Chondrocyte (in vitro differentiated cells): ENCODE measurements at regions not wholly inside any gene's neighbourhood (a gene's known extent, or its start where the extent isn't known, plus 50 kb on each side); places are given as distances from the start of the nearest gene placed in this dataset.

Source experiments
- DNase-seq: peaks from one replicate; pipeline ENCODE4 v3.0.0; 2021; ENCODE audit warnings: mixed read lengths, low spot score
- H3K27ac Mint-ChIP-seq: one replicate; pipeline ENCODE4 v1.8.0; 2021; ENCODE audit warnings: mild to moderate bottlenecking, moderate library complexity, mixed read lengths; ENCODE audit not compliant: unreplicated experiment
- H3K27me3 Mint-ChIP-seq: 2 replicates; pipeline ENCODE4 v1.8.0; 2021; ENCODE audit warnings: low read depth, mixed read lengths
- H3K36me3 Mint-ChIP-seq: 2 replicates; pipeline ENCODE4 v1.8.0; 2021; ENCODE audit warnings: low read depth, mixed read lengths
- H3K4me1 Mint-ChIP-seq: 2 replicates; pipeline ENCODE4 v1.8.0; 2021; ENCODE audit warnings: low read depth, mild to moderate bottlenecking, mixed read lengths
- H3K4me3 Mint-ChIP-seq: one replicate; pipeline ENCODE4 v1.8.0; 2021; ENCODE audit warnings: mild to moderate bottlenecking, moderate library complexity, mixed read lengths; ENCODE audit not compliant: unreplicated experiment
- H3K9me3 Mint-ChIP-seq: 2 replicates; pipeline ENCODE4 v1.8.0; 2021; ENCODE audit warnings: low read depth, mixed read lengths
- CTCF ChIP-seq: fragments of 200-600 bp; sonication (generic); IDR thresholded peaks from 2 replicates; pipeline ENCODE4 v1.5.0; 2021; ENCODE audit warnings: antibody characterized with exemption, mild to moderate bottlenecking, moderate library complexity

- Mint-ChIP-seq H3K4me3 (no peak overlapping the region), H3K27me3 (no peaks in the 10 kb centered on the region), H3K4me1 (no peaks in the 10 kb centered on the region), H3K9me3 (no peaks in the 10 kb centered on the region), H3K36me3 (no peaks in the 10 kb centered on the region), H3K27ac (no peak overlapping the region)
- no peak for TF ChIP-seq CTCF
- DNase-seq = no peak
Observed at GRCh38 chr5:124034963-124035362, 523.0 kb downstream of the CSNK1G3 start.

DNA sequence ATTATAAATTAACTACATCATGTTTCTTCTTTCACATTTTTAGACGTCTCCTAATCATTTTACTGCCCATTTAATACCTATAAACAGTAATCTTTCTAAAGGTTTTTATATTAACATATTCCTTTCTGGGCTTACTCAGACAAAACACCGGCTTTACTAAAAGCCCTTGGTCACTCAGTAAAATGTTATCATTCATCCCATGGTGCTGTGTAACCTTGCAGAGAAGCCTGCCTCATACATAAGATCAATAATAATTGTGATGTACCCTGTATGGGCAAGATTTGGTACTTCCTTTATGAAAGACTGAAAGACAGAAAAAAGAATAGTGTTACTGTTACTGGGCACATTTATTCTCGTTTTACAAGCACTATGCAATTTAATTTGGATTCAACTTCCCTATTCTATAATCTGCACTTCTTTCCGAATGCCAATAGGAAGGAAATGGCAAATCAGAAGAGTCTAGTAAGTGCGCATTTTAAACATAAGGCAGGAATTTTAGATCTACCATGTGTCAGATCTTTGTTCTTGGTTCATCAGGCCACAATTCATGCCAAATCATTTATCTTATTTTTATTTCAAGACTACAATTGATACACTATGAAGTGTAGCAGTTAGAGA lies 522.2 kb downstream of the CSNK1G3 start:
- no peak overlapping the region for H3K27ac Mint-ChIP-seq
- no peak for TF ChIP-seq CTCF
- no peaks in the 10 kb centered on the region for H3K27me3 Mint-ChIP-seq
- H3K4me3 Mint-ChIP-seq = no peak overlapping the region
- no peaks in the 10 kb centered on the region for H3K4me1 Mint-ChIP-seq
- no peaks in the 10 kb centered on the region for H3K9me3 Mint-ChIP-seq
- no peak for DNase-seq
- H3K36me3 Mint-ChIP-seq = no peaks in the 10 kb centered on the region

DNA sequence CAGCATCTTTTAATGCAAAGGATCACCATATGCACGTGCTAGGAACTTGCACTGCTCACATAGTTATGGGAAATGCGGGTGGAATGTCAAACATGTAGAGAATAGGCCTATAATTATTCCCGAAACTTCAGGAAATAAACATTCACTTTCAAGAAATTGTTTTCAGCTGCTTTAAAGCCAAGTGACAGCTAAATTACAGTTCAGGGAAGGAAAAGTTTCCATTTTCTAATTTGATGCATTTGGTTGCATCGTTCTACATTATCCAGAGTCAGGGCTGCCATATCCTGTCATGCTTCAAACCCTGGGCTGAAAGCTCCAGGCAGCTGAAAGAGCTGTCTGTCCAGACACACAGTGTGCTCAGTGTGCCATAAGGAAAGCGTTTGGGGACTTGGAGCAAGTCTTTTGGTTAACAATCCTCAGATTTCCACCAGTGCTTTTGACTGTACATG lies 518.1 kb downstream of the CSNK1G3 start:
- H3K4me1 Mint-ChIP-seq = no peaks in the 10 kb centered on the region
- H3K36me3 Mint-ChIP-seq = no peaks in the 10 kb centered on the region
- no peak for DNase-seq
- no peak overlapping the region for H3K4me3 Mint-ChIP-seq
- H3K9me3 Mint-ChIP-seq = no peaks in the 10 kb centered on the region
- no peak for TF ChIP-seq CTCF
- H3K27me3 Mint-ChIP-seq = no peaks in the 10 kb centered on the region
- no peak overlapping the region for H3K27ac Mint-ChIP-seq

DNA sequence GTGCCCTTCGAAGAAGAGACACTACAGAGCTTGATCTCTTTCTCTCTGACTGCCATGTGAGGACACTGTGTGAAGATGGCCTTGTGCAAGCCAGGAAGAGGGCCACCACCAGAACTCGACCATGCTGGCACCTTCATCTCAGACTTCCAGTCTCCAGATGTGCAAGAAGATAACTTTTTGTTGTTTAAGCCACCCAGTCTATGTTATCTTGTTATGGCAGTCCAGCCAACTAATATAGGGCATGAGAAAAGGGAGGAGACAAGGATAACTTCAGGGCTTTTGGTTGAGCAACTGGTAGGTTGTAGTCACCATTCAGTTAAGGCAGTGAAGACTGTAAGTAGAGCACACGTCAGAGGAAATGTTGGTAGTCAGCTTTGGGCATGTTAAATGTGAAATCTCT lies 515.5 kb downstream of the CSNK1G3 start:
- H3K27ac Mint-ChIP-seq = no peak overlapping the region
- peaks cover 1% of the 10 kb centered on the region for H3K27me3 Mint-ChIP-seq

DNA sequence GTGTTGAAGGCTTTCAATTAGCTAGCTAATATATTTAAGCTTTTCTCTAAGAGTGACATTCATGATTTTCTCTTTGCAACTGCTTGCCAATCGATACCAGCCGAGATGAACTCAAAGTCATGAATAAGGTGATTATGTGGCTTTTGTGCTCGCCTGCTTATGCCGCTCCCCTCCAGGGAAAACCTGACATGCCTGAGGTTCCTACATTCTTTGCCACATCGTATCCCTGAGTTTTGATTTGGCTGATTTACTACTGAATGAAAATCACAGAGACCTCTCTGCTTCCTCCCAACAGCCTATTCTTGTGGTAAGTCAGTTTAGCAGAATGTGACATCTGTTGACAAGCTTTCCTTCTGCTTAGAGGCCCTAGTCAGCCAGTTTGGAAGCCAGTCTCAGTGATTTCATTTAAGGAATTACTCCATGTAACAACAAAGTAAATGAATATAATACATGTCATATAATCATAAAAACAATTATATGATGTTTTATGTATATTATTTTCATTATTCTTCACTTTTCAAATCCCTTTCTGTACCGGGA lies 513.4 kb downstream of the CSNK1G3 start:
- Mint-ChIP-seq H3K4me3 (no peak overlapping the region), H3K36me3 (no peaks in the 10 kb centered on the region)

More for the DNA sequence above, 515.5 kb downstream of the CSNK1G3 start:
- Mint-ChIP-seq H3K4me1 (no peaks in the 10 kb centered on the region), H3K9me3 (no peaks in the 10 kb centered on the region), H3K36me3 (no peaks in the 10 kb centered on the region), H3K4me3 (no peak overlapping the region)
- TF ChIP-seq CTCF = no peak
- DNase-seq = no peak

More for the DNA sequence above, 513.4 kb downstream of the CSNK1G3 start:
- Mint-ChIP-seq H3K27me3 (peaks cover 1% of the 10 kb centered on the region), H3K27ac (no peak overlapping the region), H3K9me3 (peaks cover 5% of the 10 kb centered on the region), H3K4me1 (peaks cover 11% of the 10 kb centered on the region)
- no peak for DNase-seq
- TF ChIP-seq CTCF = no peak
